GM12872 (cell line): ENCODE measurements at regions not wholly inside any gene's neighbourhood (a gene's known extent, or its start where the extent isn't known, plus 50 kb on each side); places are given as distances from the start of the nearest gene placed in this dataset.

ENCODE experiments used
- TF ChIP-seq, protein P1 (sequence below): IDR thresholded peaks from 3 replicates; pipeline ENCODE4 v1.5.1; 2011; ENCODE audit warnings: low read depth, mild to moderate bottlenecking, low read length, moderate library complexity; ENCODE audit not compliant: insufficient read depth

- TF ChIP-seq, protein P1, sequence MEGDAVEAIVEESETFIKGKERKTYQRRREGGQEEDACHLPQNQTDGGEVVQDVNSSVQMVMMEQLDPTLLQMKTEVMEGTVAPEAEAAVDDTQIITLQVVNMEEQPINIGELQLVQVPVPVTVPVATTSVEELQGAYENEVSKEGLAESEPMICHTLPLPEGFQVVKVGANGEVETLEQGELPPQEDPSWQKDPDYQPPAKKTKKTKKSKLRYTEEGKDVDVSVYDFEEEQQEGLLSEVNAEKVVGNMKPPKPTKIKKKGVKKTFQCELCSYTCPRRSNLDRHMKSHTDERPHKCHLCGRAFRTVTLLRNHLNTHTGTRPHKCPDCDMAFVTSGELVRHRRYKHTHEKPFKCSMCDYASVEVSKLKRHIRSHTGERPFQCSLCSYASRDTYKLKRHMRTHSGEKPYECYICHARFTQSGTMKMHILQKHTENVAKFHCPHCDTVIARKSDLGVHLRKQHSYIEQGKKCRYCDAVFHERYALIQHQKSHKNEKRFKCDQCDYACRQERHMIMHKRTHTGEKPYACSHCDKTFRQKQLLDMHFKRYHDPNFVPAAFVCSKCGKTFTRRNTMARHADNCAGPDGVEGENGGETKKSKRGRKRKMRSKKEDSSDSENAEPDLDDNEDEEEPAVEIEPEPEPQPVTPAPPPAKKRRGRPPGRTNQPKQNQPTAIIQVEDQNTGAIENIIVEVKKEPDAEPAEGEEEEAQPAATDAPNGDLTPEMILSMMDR = no peak
Measured at GRCh38 chr2:147440734-147441133, 404.1 kb upstream of the ACVR2A start.

GRCh38 chr2:147439986-147440385 is 404.8 kb upstream of the ACVR2A start:
- TF ChIP-seq, protein P1 = no peak

DNA sequence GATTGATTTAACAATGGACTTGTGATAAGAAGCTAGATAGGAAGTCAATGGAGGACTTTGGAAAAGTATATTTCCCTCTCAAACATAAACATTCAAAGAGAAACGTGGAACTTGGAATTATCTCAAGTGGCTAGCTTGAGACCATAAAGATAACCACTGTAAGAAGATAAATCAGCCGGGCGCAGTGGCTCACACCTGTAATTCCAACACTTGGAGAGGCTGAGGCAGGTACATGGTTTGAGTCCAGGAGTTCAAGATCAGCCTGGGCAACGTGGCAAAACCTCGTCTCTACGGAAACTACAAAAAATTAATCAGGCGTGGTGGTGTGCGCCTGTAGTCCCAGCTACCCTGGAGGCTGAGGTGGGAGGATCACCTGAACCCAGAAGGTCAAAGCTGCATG is 405.9 kb upstream of the ACVR2A start:
- TF ChIP-seq, protein P1 = no peak

DNA sequence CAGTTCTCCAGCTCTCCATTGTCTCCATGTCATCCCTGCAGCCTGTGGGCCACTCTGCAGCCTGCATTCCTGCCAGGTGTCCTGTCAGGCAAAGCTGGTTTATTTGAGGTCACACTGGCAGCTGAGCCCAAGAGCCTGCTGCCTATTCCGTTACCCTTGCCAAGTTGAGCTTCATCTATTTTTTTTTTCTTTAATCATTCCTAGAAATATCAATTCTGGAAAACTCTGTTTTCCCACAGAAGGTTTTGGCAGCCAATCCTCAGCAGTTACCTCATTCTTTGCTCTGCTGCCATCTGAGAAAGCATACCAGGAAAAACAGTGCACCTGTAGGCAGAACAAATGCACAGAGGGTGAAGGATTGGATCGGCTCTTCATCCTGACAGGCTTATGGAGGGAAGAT is 411.0 kb upstream of the ACVR2A start:
- TF ChIP-seq, protein P1 = no peak

DNA sequence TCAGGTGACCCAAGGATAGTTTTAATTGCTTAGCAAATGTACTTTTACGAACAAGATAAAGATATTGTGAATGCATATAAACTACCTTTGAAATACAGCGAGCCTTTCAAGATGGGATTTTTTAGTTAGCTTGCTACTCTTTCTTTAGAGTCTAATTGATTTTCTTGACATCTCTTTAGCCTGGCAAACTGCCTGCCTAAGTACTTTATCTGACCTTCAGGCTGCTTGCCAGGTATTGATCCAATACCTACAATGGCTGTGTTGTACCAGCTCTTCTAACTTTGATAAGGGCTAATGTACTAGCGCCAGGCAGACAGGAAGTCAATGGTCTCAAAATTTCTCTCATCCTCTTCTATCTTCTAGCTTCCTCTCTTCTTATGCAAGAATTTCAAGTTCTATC is 414.4 kb upstream of the ACVR2A start:
- TF ChIP-seq, protein P1 = no peak

GRCh38 chr2:147428120-147428747 is 416.6 kb upstream of the ACVR2A start:
- TF ChIP-seq, protein P1 = no peak

DNA sequence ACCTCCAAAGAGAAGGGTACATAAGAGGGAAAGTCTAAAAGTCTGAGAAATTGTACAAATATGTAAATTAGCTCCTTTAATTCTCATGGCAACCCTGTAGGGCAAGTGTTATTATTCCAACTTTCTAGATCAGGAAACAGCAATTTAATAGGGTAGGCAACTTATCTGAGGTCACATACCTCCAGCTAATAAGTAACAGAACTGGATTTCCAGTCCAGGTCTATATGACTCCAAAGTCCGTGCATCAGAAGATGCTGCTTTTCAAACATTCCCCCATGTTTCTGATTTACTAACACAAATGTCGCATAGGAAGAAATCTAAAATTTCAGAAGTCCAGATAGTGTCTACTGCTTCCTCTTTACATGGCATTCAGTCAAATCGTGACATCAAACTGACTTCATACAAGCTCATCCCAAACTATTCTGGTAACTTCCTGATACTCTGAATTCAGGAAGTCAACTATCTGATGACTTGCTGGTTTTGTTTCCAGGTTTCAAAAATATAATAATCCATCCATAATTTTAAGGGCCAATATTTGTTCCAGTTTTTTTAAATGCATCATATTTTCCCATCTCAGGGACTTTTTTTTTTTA is 419.3 kb upstream of the ACVR2A start:
- TF ChIP-seq, protein P1 = no peak
